SK-N-SH (cell line): ENCODE measurements at regions not wholly inside any gene's neighbourhood (a gene's known extent, or its start where the extent isn't known, plus 50 kb on each side); places are given as distances from the start of the nearest gene placed in this dataset.

Experiments used
- CTCF ChIA-PET: fragments of 300-600, 350-600 bp; formaldehyde crosslinking; extraction: SDS; loops from one replicate; lab custom pipeline; 2021; lab: Yijun Ruan, JAX
- POLR2A ChIA-PET: fragments of 350-600 bp; sonication (Branson Sonifier 250); formaldehyde crosslinking; extraction: SDS; loops from one replicate; lab custom pipeline; 2020; ENCODE audit warnings: antibody characterized with exemption, inconsistent platforms; lab: Yijun Ruan, JAX
- DNase-seq: peaks from one replicate; pipeline ENCODE4 v3.0.0; 2012
- H2AFZ ChIP-seq: fragments of 200-600 bp; sonication (generic); 2 replicates; pipeline ENCODE4 v1.8.1; 2016; ENCODE audit warnings: antibody characterized with exemption, mild to moderate bottlenecking, low read depth
- H3F3A ChIP-seq: fragments of 200-600 bp; sonication (generic); replicated peaks from 2 replicates; pipeline ENCODE3; 2016; ENCODE audit warnings: antibody characterized with exemption, mild to moderate bottlenecking; ENCODE audit not compliant: insufficient read depth
- H3K27ac ChIP-seq, 2 experiments: fragments of 200-500 bp in 1 of 2; fragments of 200-600 bp in 1 of 2; sonication (Bioruptor generic) in 1 of 2; sonication (generic), shearing (Covaris generic) in 1 of 2; 2 replicates each; pipeline versions ENCODE4 v1.5.1 to v1.6.1; 2014 to 2016; ENCODE audit warnings: low read depth in 2 of 2, inconsistent platforms in 1 of 2, low read length in 1 of 2, mild to moderate bottlenecking in 1 of 2, mixed read lengths in 1 of 2
- H3K27me3 ChIP-seq: fragments of 200-600 bp; sonication (generic), shearing (Covaris generic); 2 replicates; pipeline ENCODE4 v1.6.1; 2016; ENCODE audit warnings: mixed run types; ENCODE audit not compliant: insufficient read depth
- H3K36me3 ChIP-seq, 2 experiments: fragments of 200-500 bp in 1 of 2; fragments of 200-600 bp in 1 of 2; sonication (Bioruptor generic) in 1 of 2; sonication (generic) in 1 of 2; replicated peaks in 1 of 2; 2 replicates each; pipeline versions ENCODE3 to v1.5.1; 2014 to 2016; ENCODE audit warnings: low read length in 1 of 2, mild to moderate bottlenecking in 1 of 2; ENCODE audit not compliant: insufficient read depth in 2 of 2, control insufficient read depth in 1 of 2
- H3K4me1 ChIP-seq, 2 experiments: fragments of 200-500 bp in 1 of 2; fragments of 200-600 bp in 1 of 2; sonication (Bioruptor generic) in 1 of 2; sonication (generic), shearing (Covaris generic) in 1 of 2; 2 replicates each; pipeline versions ENCODE4 v1.5.1 to v1.6.1; 2014 to 2016; ENCODE audit warnings: low read depth in 1 of 2, low read length in 1 of 2, mixed run types in 1 of 2; ENCODE audit not compliant: insufficient read depth in 2 of 2, control insufficient read depth in 1 of 2
- H3K4me2 ChIP-seq: fragments of 200-600 bp; sonication (generic), shearing (Covaris generic); 2 replicates; pipeline ENCODE4 v1.6.1; 2017; ENCODE audit warnings: mixed run types
- H3K4me3 ChIP-seq, 2 experiments: fragments of 200-500 bp in 1 of 2; fragments of 200-600 bp in 1 of 2; sonication (Bioruptor generic) in 1 of 2; sonication (generic), shearing (Covaris generic) in 1 of 2; 2 replicates each; pipeline versions ENCODE4 v1.5.1 to v1.8.1; 2014 to 2016; ENCODE audit warnings: low read depth in 2 of 2, inconsistent platforms in 1 of 2, low read length in 1 of 2, mild to moderate bottlenecking in 1 of 2, mixed read lengths in 1 of 2, moderate library complexity in 1 of 2
- H3K79me2 ChIP-seq: fragments of 200-600 bp; sonication (generic); 2 replicates; pipeline ENCODE4 v1.8.1; 2017; ENCODE audit warnings: mild to moderate bottlenecking; ENCODE audit not compliant: insufficient read depth
- H3K9ac ChIP-seq: fragments of 200-600 bp; sonication (generic); 2 replicates; pipeline ENCODE4 v1.6.1; 2017; ENCODE audit warnings: mixed run types
- H3K9me2 ChIP-seq: fragments of 200-600 bp; sonication (generic); 2 replicates; pipeline ENCODE4 v1.6.1; 2017; ENCODE audit warnings: mixed run types
- H3K9me3 ChIP-seq: fragments of 200-600 bp; sonication (generic); 2 replicates; pipeline ENCODE4 v1.6.1; 2017; ENCODE audit warnings: mixed run types, mild to moderate bottlenecking, moderate library complexity
- H4K20me1 ChIP-seq: fragments of 200-600 bp; sonication (generic); 2 replicates; pipeline ENCODE4 v1.6.1; 2017; ENCODE audit warnings: mild to moderate bottlenecking, mixed run types; ENCODE audit not compliant: insufficient read depth
- FOSL2 ChIP-seq: IDR thresholded peaks from 2 replicates; pipeline ENCODE4 v1.4.0; 2012; ENCODE audit warnings: low read depth, mild to moderate bottlenecking, moderate library complexity, borderline replicate concordance
- FOXM1 ChIP-seq: IDR thresholded peaks from 2 replicates; pipeline ENCODE4 v1.4.0; 2012; ENCODE audit warnings: low read depth, mild to moderate bottlenecking
- MEF2A ChIP-seq: IDR thresholded peaks from 2 replicates; pipeline ENCODE4 v1.4.0; 2012; ENCODE audit warnings: low read depth, borderline replicate concordance
- RFX5 ChIP-seq: IDR thresholded peaks from 2 replicates; pipeline ENCODE4 v1.6.1; 2012; ENCODE audit warnings: mild to moderate bottlenecking, improper control_type of control experiment, low read length
- TCF12 ChIP-seq: IDR thresholded peaks from 2 replicates; pipeline ENCODE4 v1.4.0; 2012
- YY1 ChIP-seq: IDR thresholded peaks from 2 replicates; pipeline ENCODE4 v1.4.0; 2012; ENCODE audit warnings: low read depth, mild to moderate bottlenecking
- WGBS: methylation state at CpG from one replicate; pipeline ENCODE4 v1.1.6; 2017; ENCODE audit warnings: low lambda C conversion rate; 5-methylcytosine and 5-hydroxymethylcytosine counted together
- TF ChIP-seq, protein P1 (sequence below): fragments of 150-350 bp; IDR thresholded peaks from 2 replicates; pipeline ENCODE4 v1.6.1; 2016; ENCODE audit warnings: mild to moderate bottlenecking, low read depth, low read length
- TF ChIP-seq, protein P2 (sequence below): IDR thresholded peaks from 2 replicates; pipeline ENCODE4 v1.4.0; 2012; ENCODE audit warnings: low read depth, borderline replicate concordance
- TF ChIP-seq, protein P3 (sequence below): fragments of 150-350 bp; IDR thresholded peaks from 2 replicates; pipeline ENCODE4 v1.6.1; 2017; ENCODE audit warnings: antibody characterized with exemption, low read length, low read depth, borderline replicate concordance

DNA sequence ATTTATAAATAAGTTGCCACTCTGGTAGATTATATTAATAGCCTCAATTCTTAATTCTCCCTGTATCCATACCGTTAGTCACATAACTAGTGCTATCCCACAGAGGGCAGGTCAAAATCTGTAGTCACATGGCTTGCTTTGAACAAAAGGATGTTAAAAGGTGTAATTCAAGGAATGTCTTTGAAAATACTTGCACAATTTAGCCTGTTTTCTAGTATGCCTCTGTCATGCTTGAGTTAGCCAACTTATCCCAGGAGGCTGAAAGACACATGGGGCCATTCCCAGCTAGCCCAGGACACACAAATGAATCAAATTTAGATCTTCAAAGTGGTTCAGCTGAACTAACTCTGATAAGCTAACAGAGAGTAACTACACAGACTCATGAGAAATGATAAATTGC lies 758.5 kb upstream of the NEGR1 start:
- Histone ChIP-seq H3K9me2 (no peaks in the 10 kb centered on the region), H4K20me1 (no peaks in the 10 kb centered on the region), H3K4me2 (no peak overlapping the region), H3K9me3 (no peaks in the 10 kb centered on the region), H3K9ac (no peak overlapping the region), H2AFZ (no peak overlapping the region), H3K27ac (no peak overlapping the region), H3K4me3 (no peak overlapping the region), H3K79me2 (no peaks in the 10 kb centered on the region), H3F3A (no peaks in the 10 kb centered on the region), H3K27me3 (no peaks in the 10 kb centered on the region), H3K36me3 (no peaks in the 10 kb centered on the region), H3K4me1 (peaks cover 0 to 2% of the 10 kb centered on the region in 2 experiments; a peak in 1 of 4 replicates)
- CTCF ChIA-PET = interaction anchor here (1.7 kb wide), 1 partner anchor 10 kb away, joined by 3 read pairs; no protein-coding TSS in a partner anchor
- TF ChIP-seq FOSL2 = no peak
- TF ChIP-seq, protein P1, sequence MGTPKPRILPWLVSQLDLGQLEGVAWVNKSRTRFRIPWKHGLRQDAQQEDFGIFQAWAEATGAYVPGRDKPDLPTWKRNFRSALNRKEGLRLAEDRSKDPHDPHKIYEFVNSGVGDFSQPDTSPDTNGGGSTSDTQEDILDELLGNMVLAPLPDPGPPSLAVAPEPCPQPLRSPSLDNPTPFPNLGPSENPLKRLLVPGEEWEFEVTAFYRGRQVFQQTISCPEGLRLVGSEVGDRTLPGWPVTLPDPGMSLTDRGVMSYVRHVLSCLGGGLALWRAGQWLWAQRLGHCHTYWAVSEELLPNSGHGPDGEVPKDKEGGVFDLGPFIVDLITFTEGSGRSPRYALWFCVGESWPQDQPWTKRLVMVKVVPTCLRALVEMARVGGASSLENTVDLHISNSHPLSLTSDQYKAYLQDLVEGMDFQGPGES = no peak
- DNase-seq = no peak
- POLR2A ChIA-PET = no interaction called here
- WGBS = 21% methylated on average over 1 of the region's 1 CpG

DNA sequence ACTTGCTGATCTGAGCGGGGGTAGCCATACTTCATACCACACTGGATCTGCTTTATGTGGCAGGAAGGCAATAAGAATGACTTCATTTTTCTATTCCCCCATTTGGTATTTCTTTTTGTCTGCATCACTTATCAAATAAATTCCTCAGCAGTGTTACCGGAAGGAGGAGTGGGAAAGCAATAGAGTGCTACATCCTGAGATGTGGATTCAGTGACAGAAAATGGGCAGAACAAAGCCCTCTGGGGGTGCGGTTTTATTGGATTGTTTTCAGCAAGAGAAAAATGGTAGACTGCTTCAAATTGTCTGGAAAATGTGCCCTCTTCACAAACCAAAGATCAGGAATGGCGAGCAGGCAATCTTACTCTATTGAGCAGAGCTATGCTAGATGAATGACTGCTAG lies 751.9 kb upstream of the NEGR1 start:
- no peaks in the 10 kb centered on the region for H3K4me1 ChIP-seq
- TF ChIP-seq FOXM1 = no peak
- TF ChIP-seq TCF12 = no peak
- no peak for TF ChIP-seq MEF2A
- TF ChIP-seq, protein P2, sequence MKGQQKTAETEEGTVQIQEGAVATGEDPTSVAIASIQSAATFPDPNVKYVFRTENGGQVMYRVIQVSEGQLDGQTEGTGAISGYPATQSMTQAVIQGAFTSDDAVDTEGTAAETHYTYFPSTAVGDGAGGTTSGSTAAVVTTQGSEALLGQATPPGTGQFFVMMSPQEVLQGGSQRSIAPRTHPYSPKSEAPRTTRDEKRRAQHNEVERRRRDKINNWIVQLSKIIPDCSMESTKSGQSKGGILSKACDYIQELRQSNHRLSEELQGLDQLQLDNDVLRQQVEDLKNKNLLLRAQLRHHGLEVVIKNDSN = no peak
- TF ChIP-seq, protein P1 = no peak
- no peak for TF ChIP-seq YY1
- TF ChIP-seq, protein P3, sequence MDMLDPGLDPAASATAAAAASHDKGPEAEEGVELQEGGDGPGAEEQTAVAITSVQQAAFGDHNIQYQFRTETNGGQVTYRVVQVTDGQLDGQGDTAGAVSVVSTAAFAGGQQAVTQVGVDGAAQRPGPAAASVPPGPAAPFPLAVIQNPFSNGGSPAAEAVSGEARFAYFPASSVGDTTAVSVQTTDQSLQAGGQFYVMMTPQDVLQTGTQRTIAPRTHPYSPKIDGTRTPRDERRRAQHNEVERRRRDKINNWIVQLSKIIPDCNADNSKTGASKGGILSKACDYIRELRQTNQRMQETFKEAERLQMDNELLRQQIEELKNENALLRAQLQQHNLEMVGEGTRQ = no peak
- TF ChIP-seq RFX5 = no peak
- H3K9me2 ChIP-seq = no peaks in the 10 kb centered on the region
- H3K9ac ChIP-seq = no peak overlapping the region
- H2AFZ ChIP-seq = no peak overlapping the region
- H3K4me2 ChIP-seq = no peak overlapping the region
- no peaks in the 10 kb centered on the region for H3K36me3 ChIP-seq
- ChIA-PET CTCF (no interaction called here), POLR2A (no interaction called here)
- no peak for DNase-seq
- H4K20me1 ChIP-seq = no peaks in the 10 kb centered on the region
- H3K27ac ChIP-seq = no peak overlapping the region
- H3K79me2 ChIP-seq = no peaks in the 10 kb centered on the region
- no peaks in the 10 kb centered on the region for H3K9me3 ChIP-seq
- no peaks in the 10 kb centered on the region for H3F3A ChIP-seq
- 46% methylated on average over 4 of the region's 4 CpGs for WGBS
- H3K4me3 ChIP-seq = no peak overlapping the region
- H3K27me3 ChIP-seq = no peaks in the 10 kb centered on the region
